IMR-90 (cell line): ENCODE measurements at regions not wholly inside any gene's neighbourhood (a gene's known extent, or its start where the extent isn't known, plus 50 kb on each side); places are given as distances from the start of the nearest gene placed in this dataset.

ENCODE experiments used
- ATAC-seq: fragments of 200-7000 bp; cut with Tn5 transposase; 2 replicates; pipeline ENCODE4 v1.9.1; 2020; ENCODE audit warnings: low read depth, mild to moderate bottlenecking, moderate library complexity
- BruUV-seq: library from RNA; stranded (reverse); fragments of 400-500 nt; replicated peaks from 2 replicates; lab custom pipeline; 2021; lab: Mats Ljungman, UMichigan
- CTCF ChIA-PET: fragments of 300-600 bp; formaldehyde crosslinking; extraction: SDS; loops from one replicate; lab custom pipeline; 2021; ENCODE audit warnings: antibody characterized with exemption; lab: Yijun Ruan, JAX
- POLR2A ChIA-PET: fragments of 300-600 bp; sonication (Branson Sonifier 250); formaldehyde crosslinking; loops from one replicate; lab custom pipeline; 2022; ENCODE audit warnings: antibody characterized with exemption; ENCODE audit not compliant: unreplicated experiment; lab: Charles Lee
- DNase-seq: peaks from one replicate; pipeline ENCODE4 v3.0.0; 2013
- H2AFZ ChIP-seq: replicated peaks from 2 replicates; pipeline ENCODE3; 2013; ENCODE audit warnings: low read length, mild to moderate bottlenecking; ENCODE audit not compliant: poor library complexity
- H2AK5ac ChIP-seq: 2 replicates; pipeline ENCODE4 v1.6.1; 2013; ENCODE audit warnings: low read depth, low read length, inconsistent platforms
- H2AK9ac ChIP-seq: replicated peaks from 2 replicates; pipeline ENCODE3; 2013; ENCODE audit warnings: mild to moderate bottlenecking, low read depth, low read length, moderate library complexity; ENCODE audit not compliant: poor library complexity
- H2BK120ac ChIP-seq: 2 replicates; pipeline ENCODE4 v1.6.1; 2013; ENCODE audit warnings: low read depth, low read length, inconsistent platforms
- H2BK15ac ChIP-seq: 3 replicates; pipeline ENCODE4 v1.6.1; 2013; ENCODE audit warnings: low read depth, low read length, inconsistent platforms
- H2BK20ac ChIP-seq: 2 replicates; pipeline ENCODE4 v1.6.1; 2013; ENCODE audit warnings: low read depth, mild to moderate bottlenecking, inconsistent platforms, low read length, moderate library complexity
- H2BK5ac ChIP-seq: 2 replicates; pipeline ENCODE4 v1.6.1; 2013; ENCODE audit warnings: mild to moderate bottlenecking, low read depth, low read length, inconsistent platforms; ENCODE audit not compliant: poor library complexity, severe bottlenecking
- H3K14ac ChIP-seq: replicated peaks from 2 replicates; pipeline ENCODE4 v1.6.1; 2013; ENCODE audit warnings: low read depth, low read length, inconsistent platforms
- H3K18ac ChIP-seq: 2 replicates; pipeline ENCODE4 v1.6.1; 2013; ENCODE audit warnings: low read depth, low read length, control low read depth
- H3K23ac ChIP-seq: 2 replicates; pipeline ENCODE4 v1.6.1; 2013; ENCODE audit warnings: low read depth, low read length, inconsistent platforms
- H3K27ac ChIP-seq: 2 replicates; pipeline ENCODE4 v1.5.1; 2013; ENCODE audit warnings: mild to moderate bottlenecking, control low read depth, low read length; ENCODE audit not compliant: insufficient read depth
- H3K27me3 ChIP-seq: 2 replicates; pipeline ENCODE4 v1.6.1; 2013; ENCODE audit warnings: low read length; ENCODE audit not compliant: control insufficient read depth, insufficient read depth
- H3K36me3 ChIP-seq: 2 replicates; pipeline ENCODE4 v1.6.1; 2013; ENCODE audit warnings: low read length, mixed read lengths; ENCODE audit not compliant: control insufficient read depth, insufficient read depth
- H3K4ac ChIP-seq: 2 replicates; pipeline ENCODE4 v1.6.1; 2013; ENCODE audit warnings: low read depth, low read length, inconsistent platforms
- H3K4me1 ChIP-seq: 2 replicates; pipeline ENCODE4 v1.6.1; 2013; ENCODE audit warnings: low read length, mixed read lengths; ENCODE audit not compliant: control insufficient read depth, insufficient read depth
- H3K4me2 ChIP-seq: 2 replicates; pipeline ENCODE4 v1.6.1; 2013; ENCODE audit warnings: low read depth, mild to moderate bottlenecking, control low read depth, low read length, moderate library complexity
- H3K4me3 ChIP-seq: 2 replicates; pipeline ENCODE4 v1.5.1; 2013; ENCODE audit warnings: low read depth, mild to moderate bottlenecking, control low read depth, low read length, moderate library complexity; ENCODE audit not compliant: insufficient read depth
- H3K56ac ChIP-seq: 2 replicates; pipeline ENCODE4 v1.6.1; 2013; ENCODE audit warnings: low read length, inconsistent platforms; ENCODE audit not compliant: insufficient read depth; ENCODE audit errors: extremely low read depth
- H3K79me1 ChIP-seq, 2 experiments: 2 replicates each; pipeline ENCODE4 v1.6.1; 2013; ENCODE audit warnings: low read length in 2 of 2, inconsistent platforms in 1 of 2, low read depth in 1 of 2
- H3K9ac ChIP-seq: 2 replicates; pipeline ENCODE4 v1.6.1; 2013; ENCODE audit warnings: low read depth, low read length, control low read depth
- H3K9me1 ChIP-seq: 2 replicates; pipeline ENCODE4 v1.6.1; 2013; ENCODE audit warnings: low read length, inconsistent platforms; ENCODE audit not compliant: insufficient read depth
- H3K9me3 ChIP-seq: 2 replicates; pipeline ENCODE4 v1.6.1; 2013; ENCODE audit warnings: low read length; ENCODE audit not compliant: control insufficient read depth, insufficient read depth
- H4K20me1 ChIP-seq: 2 replicates; pipeline ENCODE4 v1.6.1; 2013; ENCODE audit warnings: low read length, inconsistent platforms; ENCODE audit not compliant: insufficient read depth
- H4K5ac ChIP-seq: 2 replicates; pipeline ENCODE4 v1.6.1; 2013; ENCODE audit warnings: mild to moderate bottlenecking, low read depth, low read length, control low read depth
- H4K8ac ChIP-seq, 2 experiments: 2 replicates each; pipeline ENCODE4 v1.6.1; 2013; ENCODE audit warnings: low read depth in 2 of 2, low read length in 2 of 2, control low read depth in 1 of 2, inconsistent platforms in 1 of 2
- H4K91ac ChIP-seq: 2 replicates; pipeline ENCODE4 v1.6.1; 2013; ENCODE audit warnings: low read depth, low read length, inconsistent platforms; ENCODE audit not compliant: insufficient read depth
- BHLHE40 ChIP-seq: fragments of 150-350 bp; IDR thresholded peaks from 2 replicates; pipeline ENCODE4 v1.6.1; 2016; ENCODE audit warnings: mild to moderate bottlenecking, low read depth, low read length
- CTCF ChIP-seq: conservative IDR thresholded peaks from 2 replicates; pipeline ENCODE4 v1.5.1; 2012; ENCODE audit warnings: mild to moderate bottlenecking, low read depth, low read length, improper control_type of control experiment
- FOS ChIP-seq: fragments of 150-350 bp; IDR thresholded peaks from 2 replicates; pipeline ENCODE4 v1.6.1; 2016; ENCODE audit warnings: low read depth, low read length
- MAFK ChIP-seq: IDR thresholded peaks from 2 replicates; pipeline ENCODE4 v1.6.1; 2012; ENCODE audit warnings: low read depth, low read length, improper control_type of control experiment
- NFE2L2 ChIP-seq: fragments of 150-350 bp; IDR thresholded peaks from 2 replicates; pipeline ENCODE4 v1.6.1; 2016; ENCODE audit warnings: low read depth, mild to moderate bottlenecking, low read length
- SMC3 ChIP-seq: fragments of 150-350 bp; IDR thresholded peaks from 2 replicates; pipeline ENCODE4 v1.6.1; 2016; ENCODE audit warnings: low read depth, mild to moderate bottlenecking, antibody characterized with exemption, low read length, moderate library complexity
- USF2 ChIP-seq: fragments of 150-350 bp; IDR thresholded peaks from 2 replicates; pipeline ENCODE4 v1.6.1; 2017; ENCODE audit warnings: mild to moderate bottlenecking, antibody characterized with exemption, low read length, low read depth
- whole genome bisulfite sequencing, 2 experiments: methylation state at CpG; one replicate each; pipeline versions ENCODE4 v1.1.5 to v1.1.7; 2013; ENCODE audit warnings: missing lambda C conversion rate in 2 of 2; ENCODE audit not compliant: insufficient read length in 1 of 2; ENCODE audit errors: extremely low coverage in 2 of 2; 5-methylcytosine and 5-hydroxymethylcytosine counted together
- dilution Hi-C: fragments of 300-500 bp; cut with HindIII; formaldehyde crosslinking; loops from one replicate; pipeline ENCODE4 v1.14.3; 2018; ENCODE audit warnings: low sequenced_read_pairs; ENCODE audit not compliant: unreplicated experiment
- in situ Hi-C: fragments of 300-500 bp; cut with MboI; formaldehyde crosslinking; loops from 3 replicates; pipeline ENCODE4 v1.14.3; 2019; ENCODE audit warnings: low sequenced_read_pairs, inconsistent platforms, mixed read lengths
- intact Hi-C: fragments of 100-400 bp; cut with micrococcal nuclease; formaldehyde crosslinking; loops from 2 replicates; pipeline ENCODE4 v1.10.0; 2022

GRCh38 chr21:28127175-28127785 is 865.4 kb downstream of the LTN1 start:
- Histone ChIP-seq H4K5ac (peak overlapping the region; percentile 97), H4K91ac (peak overlapping the region; percentile 39), H2BK120ac (peak overlapping the region; percentile 80), H3K4me3 (no peak overlapping the region), H3K56ac (peak overlapping the region; percentile 44; the same call in 1 of the 2 replicates), H3K9ac (no peak overlapping the region), H2AK5ac (no peak overlapping the region), H4K8ac (peak overlapping the region; percentile 49 to 58; a peak in 2 of 4 replicates), H2AK9ac (no peak overlapping the region), H3K36me3 (no peaks in the 10 kb centered on the region), H3K4me1 (peaks cover 4% of the 10 kb centered on the region), H4K20me1 (no peaks in the 10 kb centered on the region), H3K27ac (peak overlapping the region; percentile 98; the same call in 1 of the 2 replicates), H2AFZ (no peak overlapping the region), H2BK20ac (peak overlapping the region; percentile 68), H3K23ac (no peak overlapping the region), H3K4ac (peak overlapping the region; percentile 40; the same call in 1 of the 2 replicates), H3K27me3 (no peaks in the 10 kb centered on the region), H3K18ac (peak overlapping the region; percentile 99), H3K4me2 (no peak overlapping the region; the same call in 1 of the 2 replicates), H3K9me3 (peaks cover 6% of the 10 kb centered on the region), H3K9me1 (no peaks in the 10 kb centered on the region), H2BK5ac (peak overlapping the region; percentile 89), H2BK15ac (peak overlapping the region; percentile 65; the same call in 1 of the 3 replicates), H3K79me1 (no peaks in the 10 kb centered on the region), H3K14ac (0 out of 2 replicates have a peak overlapping the region, but pooled peaks have one; percentile 37)
- no CpG with 5 or more reads among the region's 2 CpGs for WGBS, 2 experiments
- ATAC-seq (no peak), DNase-seq (peak; percentile 7)
- intact Hi-C loops (loop anchor here (5.0 kb wide), 1 partner anchor 205 kb away; no protein-coding TSS in a partner anchor), in situ Hi-C loops (no loop called here), dilution Hi-C loops (no loop called here)
- POLR2A ChIA-PET = no interaction called here
- CTCF ChIA-PET = no interaction called here
- no TSS peak for BruUV-seq
- no peak for TF ChIP-seq USF2
- TF ChIP-seq NFE2L2 = no peak
- no peak for TF ChIP-seq SMC3
- no peak for TF ChIP-seq CTCF
- no peak for TF ChIP-seq BHLHE40
- TF ChIP-seq FOS = no peak
- peak; percentile 90 for TF ChIP-seq MAFK
